Neural cell (in vitro differentiated cells): ENCODE measurements at regions not wholly inside any gene's neighbourhood (a gene's known extent, or its start where the extent isn't known, plus 50 kb on each side); places are given as distances from the start of the nearest gene placed in this dataset.

Experiments used
- H2AFZ ChIP-seq: fragments of 200-600, 300-800 bp; sonication (generic), shearing (Covaris generic); 2 replicates; pipeline ENCODE4 v1.6.0; 2014; ENCODE audit warnings: low read depth, mild to moderate bottlenecking, antibody characterized with exemption, low read length, moderate library complexity
- H3F3A ChIP-seq: fragments of 200-600 bp; shearing (Covaris generic); 2 replicates; pipeline ENCODE4 v1.6.1; 2016; ENCODE audit warnings: mild to moderate bottlenecking, moderate library complexity, mixed read lengths, antibody characterized with exemption, low read length; ENCODE audit not compliant: insufficient read depth, poor library complexity, severe bottlenecking
- H3K27ac ChIP-seq: fragments of 200-600, 300-800 bp; sonication (generic), shearing (Covaris generic); 2 replicates; pipeline ENCODE4 v1.5.1; 2014; ENCODE audit warnings: mild to moderate bottlenecking, low read length, moderate library complexity
- H3K27me3 ChIP-seq: fragments of 300-800, 200-600 bp; sonication (generic), shearing (Covaris generic); 2 replicates; pipeline ENCODE4 v1.6.0; 2014; ENCODE audit warnings: mild to moderate bottlenecking, low read depth, low read length, moderate library complexity; ENCODE audit not compliant: insufficient read depth
- H3K36me3 ChIP-seq: fragments of 300-800, 200-600 bp; sonication (generic), shearing (Covaris generic); 2 replicates; pipeline ENCODE4 v1.5.1; 2014; ENCODE audit warnings: mild to moderate bottlenecking, antibody characterized with exemption, low read length, moderate library complexity; ENCODE audit not compliant: insufficient read depth
- H3K4me2 ChIP-seq: fragments of 300-800, 200-600 bp; sonication (generic), shearing (Covaris generic); 2 replicates; pipeline ENCODE4 v1.6.0; 2014; ENCODE audit warnings: mild to moderate bottlenecking, low read length
- H3K4me3 ChIP-seq: fragments of 300-800, 200-600 bp; sonication (generic), shearing (Covaris generic); 2 replicates; pipeline ENCODE4 v1.5.1; 2014; ENCODE audit warnings: mild to moderate bottlenecking, low read length, moderate library complexity
- H3K79me2 ChIP-seq: fragments of 200-600 bp; shearing (Covaris generic); replicated peaks from 2 replicates; pipeline ENCODE4 v1.6.0; 2014; ENCODE audit warnings: mild to moderate bottlenecking, low read length, moderate library complexity; ENCODE audit not compliant: insufficient read depth
- H3K9ac ChIP-seq: fragments of 300-800, 200-600 bp; sonication (generic), shearing (Covaris generic); 2 replicates; pipeline ENCODE4 v1.6.1; 2016; ENCODE audit warnings: mild to moderate bottlenecking, low read length, mixed read lengths
- H3K9me2 ChIP-seq: fragments of 200-600 bp; shearing (Covaris generic); 2 replicates; pipeline ENCODE4 v1.6.1; 2016; ENCODE audit warnings: mild to moderate bottlenecking, low read length, mixed read lengths; ENCODE audit not compliant: insufficient read depth
- H3K9me3 ChIP-seq: fragments of 200-600, 300-800 bp; sonication (generic), shearing (Covaris generic); 2 replicates; pipeline ENCODE4 v1.6.1; 2016; ENCODE audit warnings: mild to moderate bottlenecking, mixed run types, low read length, moderate library complexity, mixed read lengths
- H4K20me1 ChIP-seq: fragments of 200-600 bp; shearing (Covaris generic); 2 replicates; pipeline ENCODE4 v1.6.1; 2016; ENCODE audit warnings: mild to moderate bottlenecking, mixed run types; ENCODE audit not compliant: insufficient read depth
- EP300 ChIP-seq: fragments of 450-650 bp; conservative IDR thresholded peaks from 2 replicates; pipeline ENCODE4 v1.6.1; 2014; ENCODE audit warnings: antibody characterized with exemption, mild to moderate bottlenecking, moderate library complexity; ENCODE audit not compliant: poor library complexity, severe bottlenecking
- EZH2 ChIP-seq: fragments of 200-600, 300-800 bp; shearing (Covaris generic), sonication (generic); IDR thresholded peaks from 2 replicates; pipeline ENCODE4 v1.6.1; 2014; ENCODE audit warnings: antibody characterized with exemption, low read length, borderline replicate concordance, mild to moderate bottlenecking; ENCODE audit not compliant: insufficient read depth, poor library complexity, severe bottlenecking
- MXI1 ChIP-seq: fragments of 450-650 bp; conservative IDR thresholded peaks from 2 replicates; pipeline ENCODE4 v1.6.1; 2014; ENCODE audit warnings: antibody characterized with exemption, mild to moderate bottlenecking; ENCODE audit not compliant: poor library complexity, severe bottlenecking
- POLR2AphosphoS5 ChIP-seq: IDR thresholded peaks from 2 replicates; pipeline ENCODE4 v1.6.1; 2012
- RAD21 ChIP-seq: fragments of 450-650 bp; conservative IDR thresholded peaks from 2 replicates; pipeline ENCODE4 v1.6.1; 2014; ENCODE audit warnings: antibody characterized with exemption, mild to moderate bottlenecking, moderate library complexity
- SMC3 ChIP-seq: fragments of 450-650 bp; conservative IDR thresholded peaks from 2 replicates; pipeline ENCODE4 v1.6.1; 2014; ENCODE audit warnings: antibody characterized with exemption, mild to moderate bottlenecking, moderate library complexity; ENCODE audit not compliant: poor library complexity
- TAF1 ChIP-seq: IDR thresholded peaks from 2 replicates; pipeline ENCODE4 v1.6.1; 2012; ENCODE audit warnings: low read depth
- TF ChIP-seq, protein P1 (sequence below): IDR thresholded peaks from 2 replicates; pipeline ENCODE4 v1.6.1; 2012; ENCODE audit warnings: borderline replicate concordance
- TF ChIP-seq, protein P2 (sequence below): fragments of 450-650 bp; IDR thresholded peaks from 2 replicates; pipeline ENCODE4 v1.5.1; 2014; ENCODE audit warnings: antibody characterized with exemption, mild to moderate bottlenecking, moderate library complexity; ENCODE audit not compliant: poor library complexity, severe bottlenecking

GRCh38 chr13:63631006-63631405 lies 2215.4 kb upstream of the PCDH20 start:
- H2AFZ ChIP-seq, result no peak overlapping the region
- H3K36me3 ChIP-seq, result no peaks in the 10 kb centered on the region
- no peak overlapping the region for H3K9ac ChIP-seq
- no peaks in the 10 kb centered on the region for H3K9me2 ChIP-seq
- no peak for TF ChIP-seq EZH2
- TF ChIP-seq SMC3, result no peak
- no peak for TF ChIP-seq POLR2AphosphoS5
- no peak for TF ChIP-seq RAD21
- no peak for TF ChIP-seq TAF1
- TF ChIP-seq, protein P1, sequence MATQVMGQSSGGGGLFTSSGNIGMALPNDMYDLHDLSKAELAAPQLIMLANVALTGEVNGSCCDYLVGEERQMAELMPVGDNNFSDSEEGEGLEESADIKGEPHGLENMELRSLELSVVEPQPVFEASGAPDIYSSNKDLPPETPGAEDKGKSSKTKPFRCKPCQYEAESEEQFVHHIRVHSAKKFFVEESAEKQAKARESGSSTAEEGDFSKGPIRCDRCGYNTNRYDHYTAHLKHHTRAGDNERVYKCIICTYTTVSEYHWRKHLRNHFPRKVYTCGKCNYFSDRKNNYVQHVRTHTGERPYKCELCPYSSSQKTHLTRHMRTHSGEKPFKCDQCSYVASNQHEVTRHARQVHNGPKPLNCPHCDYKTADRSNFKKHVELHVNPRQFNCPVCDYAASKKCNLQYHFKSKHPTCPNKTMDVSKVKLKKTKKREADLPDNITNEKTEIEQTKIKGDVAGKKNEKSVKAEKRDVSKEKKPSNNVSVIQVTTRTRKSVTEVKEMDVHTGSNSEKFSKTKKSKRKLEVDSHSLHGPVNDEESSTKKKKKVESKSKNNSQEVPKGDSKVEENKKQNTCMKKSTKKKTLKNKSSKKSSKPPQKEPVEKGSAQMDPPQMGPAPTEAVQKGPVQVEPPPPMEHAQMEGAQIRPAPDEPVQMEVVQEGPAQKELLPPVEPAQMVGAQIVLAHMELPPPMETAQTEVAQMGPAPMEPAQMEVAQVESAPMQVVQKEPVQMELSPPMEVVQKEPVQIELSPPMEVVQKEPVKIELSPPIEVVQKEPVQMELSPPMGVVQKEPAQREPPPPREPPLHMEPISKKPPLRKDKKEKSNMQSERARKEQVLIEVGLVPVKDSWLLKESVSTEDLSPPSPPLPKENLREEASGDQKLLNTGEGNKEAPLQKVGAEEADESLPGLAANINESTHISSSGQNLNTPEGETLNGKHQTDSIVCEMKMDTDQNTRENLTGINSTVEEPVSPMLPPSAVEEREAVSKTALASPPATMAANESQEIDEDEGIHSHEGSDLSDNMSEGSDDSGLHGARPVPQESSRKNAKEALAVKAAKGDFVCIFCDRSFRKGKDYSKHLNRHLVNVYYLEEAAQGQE, result no peak
- TF ChIP-seq, protein P2, sequence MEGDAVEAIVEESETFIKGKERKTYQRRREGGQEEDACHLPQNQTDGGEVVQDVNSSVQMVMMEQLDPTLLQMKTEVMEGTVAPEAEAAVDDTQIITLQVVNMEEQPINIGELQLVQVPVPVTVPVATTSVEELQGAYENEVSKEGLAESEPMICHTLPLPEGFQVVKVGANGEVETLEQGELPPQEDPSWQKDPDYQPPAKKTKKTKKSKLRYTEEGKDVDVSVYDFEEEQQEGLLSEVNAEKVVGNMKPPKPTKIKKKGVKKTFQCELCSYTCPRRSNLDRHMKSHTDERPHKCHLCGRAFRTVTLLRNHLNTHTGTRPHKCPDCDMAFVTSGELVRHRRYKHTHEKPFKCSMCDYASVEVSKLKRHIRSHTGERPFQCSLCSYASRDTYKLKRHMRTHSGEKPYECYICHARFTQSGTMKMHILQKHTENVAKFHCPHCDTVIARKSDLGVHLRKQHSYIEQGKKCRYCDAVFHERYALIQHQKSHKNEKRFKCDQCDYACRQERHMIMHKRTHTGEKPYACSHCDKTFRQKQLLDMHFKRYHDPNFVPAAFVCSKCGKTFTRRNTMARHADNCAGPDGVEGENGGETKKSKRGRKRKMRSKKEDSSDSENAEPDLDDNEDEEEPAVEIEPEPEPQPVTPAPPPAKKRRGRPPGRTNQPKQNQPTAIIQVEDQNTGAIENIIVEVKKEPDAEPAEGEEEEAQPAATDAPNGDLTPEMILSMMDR, result no peak
- no peak for TF ChIP-seq EP300
- TF ChIP-seq MXI1, result no peak
- H3K4me2 ChIP-seq, result no peak overlapping the region
- no peak overlapping the region for H3K4me3 ChIP-seq
- H4K20me1 ChIP-seq, result no peaks in the 10 kb centered on the region
- H3K9me3 ChIP-seq, result no peaks in the 10 kb centered on the region
- no peak overlapping the region for H3K27ac ChIP-seq
- no peaks in the 10 kb centered on the region for H3K27me3 ChIP-seq
- no peaks in the 10 kb centered on the region for H3K79me2 ChIP-seq
- no peaks in the 10 kb centered on the region for H3F3A ChIP-seq

DNA sequence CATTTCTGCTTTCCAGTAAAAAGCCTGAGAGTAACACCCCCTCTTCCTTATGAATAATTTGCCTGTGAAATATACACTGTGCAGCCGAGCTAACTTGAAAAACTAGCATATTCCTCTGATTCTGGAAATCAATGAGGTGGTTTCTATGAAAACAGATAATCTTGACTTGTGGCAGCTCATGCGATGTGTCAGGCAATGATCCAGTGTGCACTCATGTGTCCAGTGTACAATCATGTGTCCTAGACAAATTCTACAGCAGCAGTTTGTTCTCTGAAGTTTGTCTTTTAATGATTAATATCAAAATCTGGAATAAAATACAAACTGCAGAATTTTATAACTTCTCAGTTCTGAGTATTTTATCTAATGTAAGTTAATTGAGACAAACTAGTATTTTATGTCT lies 2213.9 kb upstream of the PCDH20 start:
- H3K9me3 ChIP-seq, result no peaks in the 10 kb centered on the region
- H4K20me1 ChIP-seq, result no peaks in the 10 kb centered on the region
- H3K79me2 ChIP-seq, result no peaks in the 10 kb centered on the region
- H3K27ac ChIP-seq, result no peak overlapping the region
- H3K27me3 ChIP-seq, result no peaks in the 10 kb centered on the region
- TF ChIP-seq POLR2AphosphoS5 (no peak), MXI1 (no peak)
- H3K9me2 ChIP-seq, result no peaks in the 10 kb centered on the region
- no peaks in the 10 kb centered on the region for H3F3A ChIP-seq
- H3K4me3 ChIP-seq, result no peak overlapping the region
- no peak overlapping the region for H3K9ac ChIP-seq
- no peak overlapping the region for H3K4me2 ChIP-seq
- no peaks in the 10 kb centered on the region for H3K36me3 ChIP-seq
- no peak overlapping the region for H2AFZ ChIP-seq

GRCh38 chr13:63628310-63628709 lies 2212.7 kb upstream of the PCDH20 start:
- no peaks in the 10 kb centered on the region for H3K36me3 ChIP-seq
- H2AFZ ChIP-seq, result no peak overlapping the region
- no peaks in the 10 kb centered on the region for H3K9me3 ChIP-seq
- H3K4me2 ChIP-seq, result no peak overlapping the region
- no peak for TF ChIP-seq POLR2AphosphoS5
- TF ChIP-seq, protein P1, result no peak
- TF ChIP-seq SMC3, result no peak
- TF ChIP-seq, protein P2, result no peak
- TF ChIP-seq EZH2, result no peak
- TF ChIP-seq EP300, result no peak
- TF ChIP-seq MXI1, result no peak
- TF ChIP-seq TAF1, result no peak
- H3K9me2 ChIP-seq, result no peaks in the 10 kb centered on the region
- H3K9ac ChIP-seq, result no peak overlapping the region
- H3K4me3 ChIP-seq, result no peak overlapping the region
- H3F3A ChIP-seq, result no peaks in the 10 kb centered on the region
- H3K27me3 ChIP-seq, result no peaks in the 10 kb centered on the region
- no peak overlapping the region for H3K27ac ChIP-seq
- H3K79me2 ChIP-seq, result no peaks in the 10 kb centered on the region
- no peaks in the 10 kb centered on the region for H4K20me1 ChIP-seq
